HG02852 (cell line): ENCODE measurements at regions not wholly inside any gene's neighbourhood (a gene's known extent, or its start where the extent isn't known, plus 50 kb on each side); places are given as distances from the start of the nearest gene placed in this dataset.

ENCODE experiments used
- ATAC-seq: cut with Tn5 transposase; IDR thresholded peaks from one replicate; pipeline ENCODE4 v1.9.1; 2021; ENCODE audit warnings: mild to moderate bottlenecking, moderate library complexity; ENCODE audit not compliant: unreplicated experiment

- no peak for ATAC-seq
These were observed 270.3 kb upstream of the RORA start for GRCh38 chr15:61499376-61499775.

- ATAC-seq: no peak
These were observed 260.5 kb upstream of the RORA start for GRCh38 chr15:61489571-61489970.

DNA sequence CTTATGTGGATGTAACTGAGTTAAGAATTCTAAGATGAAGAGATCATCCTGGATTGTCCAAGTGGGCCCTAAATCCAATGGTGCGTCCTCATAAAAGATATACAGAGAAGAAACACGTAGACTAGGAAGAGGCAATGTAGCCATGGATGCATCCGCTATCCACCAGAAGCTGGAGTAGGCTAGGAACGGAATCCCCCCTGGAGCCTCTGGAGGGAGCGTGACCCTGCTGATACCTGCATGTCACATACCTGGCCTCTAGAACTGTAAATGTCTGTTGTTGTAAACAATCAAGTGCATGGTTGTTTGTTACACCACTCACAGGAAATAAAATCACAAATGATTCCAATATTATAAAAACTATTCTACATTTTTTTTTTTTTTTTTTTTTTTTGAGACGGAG, 254.5 kb upstream of the RORA start:
- no peak for ATAC-seq

DNA sequence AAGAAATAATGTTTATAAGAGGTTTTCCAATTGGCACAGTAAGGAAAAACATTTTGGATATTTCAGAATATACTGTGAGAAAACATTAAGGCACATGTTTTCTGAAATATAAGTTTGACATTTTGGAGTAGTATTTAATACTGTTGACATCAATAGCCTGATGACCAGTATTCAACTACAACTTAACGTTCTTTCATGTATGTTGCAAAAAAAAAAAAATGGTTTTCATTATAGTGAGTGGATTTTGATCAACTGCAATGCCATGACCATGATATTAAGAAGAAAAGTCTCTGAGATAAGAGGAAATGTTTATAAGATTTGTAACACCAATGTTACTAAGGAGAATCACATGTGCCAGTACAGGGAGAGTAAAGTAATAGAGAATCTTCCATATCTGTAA, 252.8 kb upstream of the RORA start:
- no peak for ATAC-seq

GRCh38 chr15:61480863-61481262, 251.8 kb upstream of the RORA start:
- no peak for ATAC-seq

DNA sequence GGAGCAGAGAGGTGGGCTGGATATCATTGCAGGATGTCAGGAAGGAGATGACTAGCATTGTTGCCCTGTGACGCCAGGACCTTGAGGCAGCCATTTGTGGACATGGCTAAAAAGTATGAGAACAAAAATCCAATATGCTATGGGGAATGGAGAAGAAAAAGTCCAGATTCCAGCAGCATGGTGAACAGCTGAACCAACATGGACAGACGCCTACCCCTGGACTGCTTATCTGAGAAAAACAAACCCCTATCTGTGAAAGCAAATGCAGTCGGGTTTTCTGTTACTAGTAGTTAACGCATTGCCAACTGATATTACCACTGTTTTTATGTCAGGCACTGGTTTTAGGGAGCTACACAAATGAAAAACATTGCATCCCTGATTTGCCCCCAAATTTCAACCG, 251.2 kb upstream of the RORA start:
- ATAC-seq: no peak

- ATAC-seq: no peak
These were observed 250.5 kb upstream of the RORA start for GRCh38 chr15:61479613-61480012.

DNA sequence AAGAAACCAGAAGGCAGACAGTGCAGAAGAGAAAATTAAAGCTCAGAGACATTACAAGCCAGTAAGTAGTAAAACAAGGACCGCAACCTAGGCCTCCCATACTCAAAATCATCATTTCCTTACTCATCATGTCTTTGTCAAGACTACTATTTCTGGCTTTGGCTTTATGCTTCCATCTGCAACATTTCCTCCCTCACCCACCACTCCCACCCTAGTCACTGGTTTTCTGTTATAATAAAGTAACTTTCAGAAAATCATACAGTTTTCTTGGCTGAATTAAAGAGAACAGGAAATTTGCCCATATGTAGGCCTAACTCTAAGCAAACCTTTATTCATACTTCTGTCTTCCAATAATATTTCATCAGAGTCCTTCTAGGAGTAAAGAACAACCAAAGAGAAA, 247.6 kb upstream of the RORA start:
- no peak for ATAC-seq

- no peak for ATAC-seq
These were observed 245.7 kb upstream of the RORA start for GRCh38 chr15:61474796-61475195.

- ATAC-seq: no peak
These were observed 238.7 kb upstream of the RORA start for GRCh38 chr15:61467823-61468222.

DNA sequence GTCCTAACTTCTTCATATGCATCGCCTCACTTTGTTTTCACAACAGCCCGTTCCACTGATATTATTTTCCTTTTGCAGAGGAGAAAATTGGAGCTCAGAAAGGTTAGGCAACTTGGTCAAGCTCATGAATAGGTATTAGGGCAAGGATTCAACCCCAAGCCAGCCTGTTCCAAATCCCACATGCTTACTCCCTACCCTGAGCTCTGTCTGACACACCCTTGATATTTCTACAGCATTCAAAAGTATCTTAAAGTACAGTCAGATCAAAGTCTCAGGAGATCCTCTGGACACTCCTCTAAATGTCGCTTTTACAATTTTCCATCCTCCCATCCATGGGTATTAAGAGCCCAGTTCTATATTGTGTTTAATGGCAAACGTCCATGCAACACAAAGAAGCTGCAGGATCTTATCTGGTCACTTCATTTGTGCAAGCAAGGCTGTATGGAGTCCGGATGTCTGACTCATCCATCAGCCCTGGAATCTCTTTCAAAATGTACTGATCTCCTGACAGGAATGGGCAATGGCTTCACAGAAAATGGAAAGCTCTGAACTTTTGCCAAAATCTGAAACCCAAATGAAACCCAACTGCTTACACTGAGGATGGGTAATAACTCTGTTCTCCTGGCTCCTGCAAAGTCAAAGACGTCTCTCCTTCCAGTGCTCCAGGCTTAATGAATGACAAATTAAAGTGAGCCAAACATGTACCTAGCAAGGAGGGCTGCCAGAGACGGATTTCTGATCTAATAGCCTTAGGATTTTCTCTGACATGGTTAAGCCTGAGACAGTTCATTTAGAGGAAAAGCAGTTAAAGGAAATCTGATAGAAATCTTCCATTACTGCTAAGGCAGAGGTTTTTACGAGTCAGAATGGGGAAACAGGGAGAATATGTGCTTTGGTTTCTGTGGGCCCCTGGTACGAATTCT, 230.9 kb upstream of the RORA start:
- ATAC-seq: no peak

DNA sequence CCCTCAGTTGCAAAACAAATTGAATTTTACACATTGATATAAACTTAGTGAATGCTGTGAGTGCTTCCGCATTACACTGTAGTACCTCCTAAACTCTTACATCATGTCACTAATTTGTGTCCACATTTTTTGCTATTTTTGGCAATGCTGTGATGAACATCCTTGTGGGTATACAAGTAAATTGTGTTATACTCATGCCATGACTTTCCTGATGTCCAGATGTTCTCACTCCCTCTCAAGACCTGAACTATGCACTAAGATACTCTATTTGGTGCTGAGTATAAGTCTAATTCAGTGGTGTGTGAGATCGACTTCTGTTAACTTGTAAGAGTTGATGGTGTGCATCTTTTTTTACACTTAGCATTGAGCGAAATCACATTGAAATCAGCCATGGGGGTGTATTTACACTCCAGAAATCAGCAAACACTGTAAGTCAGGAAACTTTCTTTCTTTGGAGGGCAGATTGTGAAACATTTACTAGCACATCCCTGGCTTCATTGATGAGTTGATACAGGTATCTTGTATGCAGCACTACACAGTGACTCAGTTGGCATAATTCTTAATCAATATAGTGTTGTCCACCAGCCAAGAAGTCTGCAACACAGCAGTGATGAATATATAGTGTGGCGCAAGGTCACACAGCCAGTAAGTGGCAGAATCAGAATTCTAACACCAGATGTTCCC, 228.1 kb upstream of the RORA start:
- no peak for ATAC-seq

- ATAC-seq: no peak
These were observed 220.1 kb upstream of the RORA start for GRCh38 chr15:61449186-61449702.

GRCh38 chr15:61447981-61448380, 218.9 kb upstream of the RORA start:
- no peak for ATAC-seq

- peak; percentile 52 for ATAC-seq
These were observed 215.5 kb upstream of the RORA start for GRCh38 chr15:61444585-61444984.

DNA sequence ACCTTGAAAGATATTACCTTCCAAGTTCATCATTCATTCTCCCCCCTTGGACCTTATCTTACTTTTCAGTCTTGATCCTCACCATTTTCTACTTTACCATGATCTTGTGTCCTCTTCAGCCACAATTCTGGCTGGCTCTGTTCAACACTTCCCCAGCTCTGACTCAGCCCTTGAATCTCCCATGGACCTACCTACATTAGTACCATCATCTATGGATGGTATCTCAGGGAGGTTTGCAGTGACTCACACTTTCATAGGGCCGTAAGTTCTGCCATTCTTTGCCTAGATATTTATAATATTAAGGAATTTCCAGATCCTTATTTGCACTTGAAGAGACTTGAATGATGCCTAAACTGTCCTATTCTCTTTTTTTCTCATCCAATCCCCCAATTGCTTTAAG, 213.7 kb upstream of the RORA start:
- no peak for ATAC-seq

GRCh38 chr15:61441891-61442290, 212.8 kb upstream of the RORA start:
- no peak for ATAC-seq

DNA sequence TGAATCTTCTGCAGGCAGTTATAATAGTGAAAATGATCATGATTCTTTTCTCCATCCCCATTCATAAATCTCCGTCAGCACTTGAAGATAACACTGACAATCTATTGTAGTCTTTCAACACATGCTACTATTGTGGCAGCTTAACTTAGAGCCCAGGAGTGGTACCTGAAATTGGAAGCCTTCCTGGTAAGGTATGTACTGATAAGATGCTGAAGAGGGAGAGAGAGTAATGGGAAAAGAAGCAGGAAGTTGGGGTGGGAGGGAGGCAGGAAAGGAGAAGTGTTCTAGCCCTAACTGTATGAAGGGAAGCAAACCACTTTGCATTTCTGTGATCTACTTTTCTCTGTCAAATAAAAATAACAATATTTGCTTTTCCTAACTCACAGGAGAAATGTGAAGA, 197.4 kb upstream of the RORA start:
- no peak for ATAC-seq

DNA sequence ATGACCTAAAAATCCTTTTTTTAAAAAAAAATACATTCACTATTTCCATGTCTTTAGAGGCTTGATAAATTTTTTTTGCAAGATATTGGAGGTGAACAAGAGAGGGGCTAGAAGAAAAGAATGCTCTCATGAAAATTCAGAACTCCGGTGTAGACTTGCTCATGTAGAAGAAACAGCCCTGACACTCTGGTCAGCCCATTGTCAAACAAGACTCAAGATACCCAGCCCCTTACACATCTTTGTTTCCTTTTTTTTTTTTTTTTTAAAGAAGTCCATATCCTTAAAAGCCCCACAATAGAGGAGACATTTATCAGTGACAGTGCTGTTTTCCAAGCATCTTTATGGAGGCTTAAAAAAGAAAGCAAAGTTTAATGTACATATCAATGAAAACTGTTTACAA, 196.8 kb upstream of the RORA start:
- no peak for ATAC-seq

DNA sequence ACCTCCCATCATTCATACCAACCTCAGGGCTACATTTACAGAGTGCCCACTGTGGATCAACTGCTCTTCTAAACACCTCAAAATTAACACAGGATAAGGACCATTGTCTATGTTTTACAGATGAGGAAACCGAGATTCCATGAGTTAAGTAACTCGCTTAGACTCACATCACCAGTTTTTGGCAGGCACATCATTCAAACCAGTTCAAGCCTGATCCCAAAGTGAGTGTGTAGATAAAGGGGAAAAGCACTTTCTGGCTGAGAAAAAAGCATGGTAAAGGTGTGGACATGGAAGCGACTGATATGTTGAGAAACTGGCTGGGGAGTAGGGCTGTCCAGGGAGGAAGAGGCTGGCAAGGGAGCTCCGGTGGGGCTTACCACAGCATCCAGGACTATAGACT, 193.7 kb upstream of the RORA start:
- no peak for ATAC-seq

DNA sequence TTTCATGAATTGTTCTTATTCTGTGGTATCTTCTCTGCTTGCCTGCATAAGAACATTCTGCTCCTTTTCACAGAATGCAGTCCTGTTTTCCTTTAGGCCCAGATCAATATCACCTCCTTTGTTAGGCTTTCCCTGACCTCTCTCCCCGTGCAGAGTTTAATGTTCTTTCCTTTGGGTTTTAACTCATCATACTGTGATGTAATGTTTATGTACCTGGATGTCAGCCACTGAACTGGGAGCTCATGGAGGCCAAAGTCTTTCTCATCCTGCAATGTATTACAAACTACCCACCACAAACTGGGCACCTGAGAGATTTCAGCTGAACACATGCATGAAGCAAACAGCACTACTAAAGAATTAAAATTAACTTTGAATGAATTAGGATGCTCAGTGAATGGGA, 192.8 kb upstream of the RORA start:
- no peak for ATAC-seq

GRCh38 chr15:61421470-61421869, 192.4 kb upstream of the RORA start:
- ATAC-seq: no peak
